Panc1 (cell line): ENCODE measurements at regions not wholly inside any gene's neighbourhood (a gene's known extent, or its start where the extent isn't known, plus 50 kb on each side); places are given as distances from the start of the nearest gene placed in this dataset.

Experiments used
- CTCF ChIP-seq: fragments of 450-650 bp; IDR thresholded peaks from 2 replicates; pipeline ENCODE4 v1.5.1; 2017; ENCODE audit warnings: mild to moderate bottlenecking
- POLR2AphosphoS5 ChIP-seq: IDR thresholded peaks from 2 replicates; pipeline ENCODE4 v1.6.1; 2012; ENCODE audit warnings: mild to moderate bottlenecking, low read depth, low read length, moderate library complexity
- REST ChIP-seq, 2 experiments: IDR thresholded peaks; 2 replicates each; pipeline ENCODE4 v1.6.1; 2011 to 2012; ENCODE audit warnings: low read depth in 2 of 2, control low read depth in 1 of 2, low read length in 1 of 2, mild to moderate bottlenecking in 1 of 2, moderate library complexity in 1 of 2; ENCODE audit not compliant: insufficient read depth in 1 of 2
- SIN3A ChIP-seq: IDR thresholded peaks from 2 replicates; pipeline ENCODE4 v1.6.1; 2012; ENCODE audit warnings: low read depth, mild to moderate bottlenecking, low read length, moderate library complexity, borderline replicate concordance; ENCODE audit not compliant: insufficient read depth
- TCF7L2 ChIP-seq: IDR thresholded peaks from 2 replicates; pipeline ENCODE4 v1.6.1; 2011; ENCODE audit warnings: mild to moderate bottlenecking, low read depth, low read length, inconsistent platforms

GRCh38 chr16:65815707-65816106 lies 550.8 kb upstream of the CDH5 start:
- no peak for TF ChIP-seq CTCF
- no peak for TF ChIP-seq POLR2AphosphoS5
- TF ChIP-seq TCF7L2: no peak
- no peak for TF ChIP-seq REST (IDR thresholded peaks at IDR 0.05; ENCODE audit: insufficient read depth in 1 of 2, low read depth in 2 of 2, low read length in 1 of 2)
- no peak for TF ChIP-seq SIN3A
